Gastrocnemius medialis (tissue), 4 donors: ENCODE measurements at regions not wholly inside any gene's neighbourhood (a gene's known extent, or its start where the extent isn't known, plus 50 kb on each side); places are given as distances from the start of the nearest gene placed in this dataset.

Source experiments
- CTCF ChIP-seq, 5 experiments: fragments of 450-650 bp in 3 of 5; fragments of 200-600 bp in 2 of 5; sonication (generic) in 2 of 5; IDR thresholded peaks in 4 of 5; conservative IDR thresholded peaks in 1 of 5; 1 replicate in 4 of 5; 2 replicates in 1 of 5; pipeline ENCODE4 v1.5.1; 2016 to 2019; ENCODE audit warnings: antibody characterized with exemption in 5 of 5, mild to moderate bottlenecking in 3 of 5, moderate library complexity in 3 of 5
- POLR2A ChIP-seq, 2 donors: fragments of 450-650 bp; IDR thresholded peaks; one replicate each; pipeline ENCODE4 v1.6.1; 2017; ENCODE audit warnings: antibody characterized with exemption in 2 of 2, mild to moderate bottlenecking in 2 of 2, moderate library complexity in 2 of 2

- TF ChIP-seq CTCF (IDR thresholded peaks at IDR 0.05 in 4 of 5, conservative IDR thresholded peaks at IDR 0.05 in 1 of 5) (no peak), POLR2A (IDR thresholded peaks at IDR 0.05) (no peak)
Measured at GRCh38 chr9:108133101-108133500, 643.5 kb upstream of the KLF4 start.
